Activated CD4-positive, alpha-beta T cell treated with anti-CD3 and anti-CD28 coated beads, Interleukin-2, Interleukin-4, amounts not matched to agents 100 ng/mL and 50 ng/mL, durations not matched to agents 16 hours and 8 hours (primary cell): ENCODE measurements at regions not wholly inside any gene's neighbourhood (a gene's known extent, or its start where the extent isn't known, plus 50 kb on each side); places are given as distances from the start of the nearest gene placed in this dataset.

Experiments
- DNase-seq: peaks from one replicate; pipeline ENCODE4 v3.0.0-alpha.2; 2020; ENCODE audit warnings: low spot score

GRCh38 chr1:87165177-87165576, 163.5 kb upstream of the LMO4 start:
- no peak for DNase-seq

GRCh38 chr1:87167157-87167789, 161.4 kb upstream of the LMO4 start:
- DNase-seq: no peak

- DNase-seq: no peak
These were observed 160.7 kb upstream of the LMO4 start for GRCh38 chr1:87167848-87168525.

- no peak for DNase-seq
These were observed 159.3 kb upstream of the LMO4 start for GRCh38 chr1:87169263-87169910.

GRCh38 chr1:87170157-87170556, 158.5 kb upstream of the LMO4 start:
- no peak for DNase-seq

GRCh38 chr1:87170931-87171598, 157.6 kb upstream of the LMO4 start:
- DNase-seq: no peak

GRCh38 chr1:87173231-87173630, 155.4 kb upstream of the LMO4 start:
- no peak for DNase-seq

- DNase-seq: no peak
These were observed 153.9 kb upstream of the LMO4 start for GRCh38 chr1:87174724-87175245.

- no peak for DNase-seq
These were observed 152.6 kb upstream of the LMO4 start for GRCh38 chr1:87176087-87176486.

GRCh38 chr1:87176514-87176913, 152.2 kb upstream of the LMO4 start:
- DNase-seq: no peak

- DNase-seq: no peak
These were observed 150.2 kb upstream of the LMO4 start for GRCh38 chr1:87178441-87178840.

GRCh38 chr1:87179076-87179810, 149.4 kb upstream of the LMO4 start:
- DNase-seq: no peak

- DNase-seq: no peak
These were observed 148.7 kb upstream of the LMO4 start for GRCh38 chr1:87179851-87180519.

- DNase-seq: no peak
These were observed 148.0 kb upstream of the LMO4 start for GRCh38 chr1:87180682-87181081.

- no peak for DNase-seq
These were observed 146.1 kb upstream of the LMO4 start for GRCh38 chr1:87182611-87183010.

- DNase-seq: no peak
These were observed 143.6 kb upstream of the LMO4 start for GRCh38 chr1:87185077-87185476.

GRCh38 chr1:87186346-87186745, 142.3 kb upstream of the LMO4 start:
- no peak for DNase-seq

- no peak for DNase-seq
These were observed 140.0 kb upstream of the LMO4 start for GRCh38 chr1:87188640-87189039.

- DNase-seq: no peak
These were observed 138.3 kb upstream of the LMO4 start for GRCh38 chr1:87190402-87190801.

GRCh38 chr1:87191646-87192045, 137.0 kb upstream of the LMO4 start:
- no peak for DNase-seq

- no peak for DNase-seq
These were observed 134.4 kb upstream of the LMO4 start for GRCh38 chr1:87194271-87194774.
